ENCODE measurements at regions not wholly inside any gene's neighbourhood (a gene's known extent, or its start where the extent isn't known, plus 50 kb on each side); places are given as distances from the start of the nearest gene placed in this dataset.

- TF ChIP-seq CTCF (IDR thresholded peaks at IDR 0.05): no peak
- no peak for TF ChIP-seq POLR2AphosphoS5 (IDR thresholded peaks at IDR 0.05)
- no peak for TF ChIP-seq POLR2A (IDR thresholded peaks at IDR 0.05)
Observed at GRCh38 chr2:226317970-226318369, 481.6 kb downstream of the IRS1 start.
